ENCODE measurements at regions not wholly inside any gene's neighbourhood (a gene's known extent, or its start where the extent isn't known, plus 50 kb on each side); places are given as distances from the start of the nearest gene placed in this dataset.
"Not testable (repeated sequence)": the region's sequence is repeated elsewhere in the genome, so short reads cannot be mapped to it uniquely, and the experiment has no call there.

DNA sequence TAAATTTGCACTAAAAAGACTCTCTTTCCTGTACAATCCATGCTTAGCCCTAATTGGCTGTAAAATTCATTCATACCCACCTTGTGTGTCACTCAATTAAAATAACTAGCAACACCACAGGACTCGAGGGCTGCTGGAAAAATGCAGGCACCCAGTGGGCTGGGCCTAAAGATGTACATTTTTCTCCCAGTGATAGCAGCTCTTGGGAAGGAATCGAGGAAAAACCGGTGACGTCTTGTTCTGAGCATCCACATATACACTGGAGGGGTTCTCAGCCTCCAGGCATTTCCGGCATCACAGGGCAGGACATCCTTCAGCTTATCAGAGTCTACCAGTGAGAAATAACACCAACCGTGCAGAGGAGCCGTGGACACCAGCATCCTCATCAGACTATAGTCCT, 85.8 kb upstream of the PITRM1 start:
- DNase-seq = no peak

DNA sequence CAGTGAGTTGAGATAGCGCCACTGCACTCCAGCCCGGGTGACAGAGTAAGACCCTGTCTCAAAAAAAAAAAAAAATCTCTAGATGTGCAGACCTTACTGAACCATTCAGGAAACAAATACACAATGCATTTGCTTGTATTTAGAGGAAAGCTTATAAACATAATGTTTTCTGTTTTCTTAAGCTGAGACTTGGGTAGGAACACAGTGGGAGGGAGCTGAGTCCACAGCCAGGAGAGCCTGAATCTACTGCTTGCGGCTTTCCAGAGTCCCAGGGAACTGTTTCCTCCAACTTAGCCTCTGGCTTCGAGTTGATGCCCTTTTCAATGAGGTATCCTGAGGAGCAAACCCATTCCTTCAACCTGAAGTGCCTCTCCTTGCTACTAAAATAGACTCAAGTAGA, 83.0 kb upstream of the PITRM1 start:
- no peak for DNase-seq

DNA sequence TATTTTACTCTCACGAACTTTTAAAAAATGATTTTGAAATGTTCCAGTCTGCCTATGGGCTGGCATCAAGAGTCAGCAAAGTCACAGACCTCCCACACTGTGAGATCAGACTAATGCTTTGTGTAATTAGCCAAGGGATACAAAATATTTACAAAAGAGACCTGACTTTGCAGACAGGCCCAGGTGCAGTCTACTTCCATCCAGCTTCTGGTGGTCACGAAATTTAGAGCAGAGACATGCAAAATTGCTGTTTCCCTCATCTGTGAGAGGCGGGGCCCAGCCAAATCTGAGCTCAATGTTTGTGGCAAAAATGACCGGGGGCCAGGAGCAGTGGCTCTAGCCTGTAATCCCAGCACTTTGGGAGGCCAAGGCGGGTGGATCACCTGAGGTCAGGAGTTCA, 82.5 kb upstream of the PITRM1 start:
- DNase-seq = peak in 2 of 3 experiments; percentile 10 to 62

DNA sequence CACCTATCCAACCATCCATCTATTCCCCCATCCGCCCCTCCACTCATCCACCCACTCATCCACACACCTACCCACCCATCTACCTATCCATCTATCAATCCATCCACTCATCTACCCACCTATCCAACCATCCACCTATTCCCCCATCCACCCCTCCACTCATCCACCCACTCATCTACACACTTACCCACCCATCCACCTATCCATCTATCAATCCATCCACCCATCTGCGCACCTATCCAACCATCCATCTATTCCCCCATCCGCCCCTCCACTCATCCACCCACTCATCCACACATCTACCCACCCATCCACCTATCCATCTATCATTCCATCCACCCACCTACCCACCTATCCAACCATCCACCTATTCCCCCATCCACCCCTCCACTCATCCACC, 81.4 kb upstream of the PITRM1 start:
- DNase-seq = not testable (repeated sequence)

DNA sequence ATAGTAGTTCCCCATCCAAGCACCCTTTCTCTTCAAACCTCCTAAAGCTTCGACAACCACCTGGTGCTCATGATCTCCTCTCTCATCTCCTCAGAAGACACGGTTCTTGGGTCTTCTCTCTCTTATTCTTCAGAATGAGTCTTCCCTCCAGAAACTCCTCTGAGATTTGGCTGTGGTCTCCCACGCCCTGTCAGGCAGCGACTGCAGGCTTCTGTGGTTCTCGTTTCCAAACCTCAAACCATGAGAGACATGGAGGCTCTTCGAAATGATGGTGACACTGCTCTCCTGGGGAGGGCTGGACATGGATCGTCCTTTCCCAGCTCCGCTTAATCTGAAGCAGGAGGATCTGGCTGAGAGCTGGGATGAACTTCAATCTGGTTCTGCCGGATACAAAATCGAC, 78.6 kb upstream of the PITRM1 start:
- DNase-seq = no peak

DNA sequence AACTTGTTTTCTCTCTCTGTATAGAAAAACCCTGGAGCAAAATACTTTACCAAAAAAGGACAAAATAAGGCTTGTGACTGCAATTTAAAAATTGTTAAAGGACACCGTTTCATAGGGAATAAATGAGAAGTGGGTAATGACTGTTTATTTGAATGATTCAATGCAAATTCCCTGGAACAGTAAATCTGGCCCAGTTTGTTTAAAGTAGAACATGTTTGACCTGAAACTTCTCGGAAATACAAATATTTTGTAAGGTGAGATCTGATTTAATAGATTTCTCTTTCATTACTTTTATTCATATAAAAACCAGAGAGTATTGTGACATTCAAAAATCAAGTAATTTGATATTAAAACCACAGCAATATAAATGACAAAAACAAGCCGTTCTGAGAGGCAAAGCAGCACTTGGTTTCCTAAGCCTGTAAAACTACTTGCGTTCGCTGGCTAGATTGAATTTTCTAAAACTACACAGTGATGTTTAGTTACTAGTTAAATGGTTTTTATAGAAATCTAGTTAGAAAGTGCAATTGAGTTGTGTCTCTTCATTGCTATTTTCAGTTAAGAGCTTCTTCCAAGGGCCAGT, 76.8 kb upstream of the PITRM1 start:
- no peak for DNase-seq

DNA sequence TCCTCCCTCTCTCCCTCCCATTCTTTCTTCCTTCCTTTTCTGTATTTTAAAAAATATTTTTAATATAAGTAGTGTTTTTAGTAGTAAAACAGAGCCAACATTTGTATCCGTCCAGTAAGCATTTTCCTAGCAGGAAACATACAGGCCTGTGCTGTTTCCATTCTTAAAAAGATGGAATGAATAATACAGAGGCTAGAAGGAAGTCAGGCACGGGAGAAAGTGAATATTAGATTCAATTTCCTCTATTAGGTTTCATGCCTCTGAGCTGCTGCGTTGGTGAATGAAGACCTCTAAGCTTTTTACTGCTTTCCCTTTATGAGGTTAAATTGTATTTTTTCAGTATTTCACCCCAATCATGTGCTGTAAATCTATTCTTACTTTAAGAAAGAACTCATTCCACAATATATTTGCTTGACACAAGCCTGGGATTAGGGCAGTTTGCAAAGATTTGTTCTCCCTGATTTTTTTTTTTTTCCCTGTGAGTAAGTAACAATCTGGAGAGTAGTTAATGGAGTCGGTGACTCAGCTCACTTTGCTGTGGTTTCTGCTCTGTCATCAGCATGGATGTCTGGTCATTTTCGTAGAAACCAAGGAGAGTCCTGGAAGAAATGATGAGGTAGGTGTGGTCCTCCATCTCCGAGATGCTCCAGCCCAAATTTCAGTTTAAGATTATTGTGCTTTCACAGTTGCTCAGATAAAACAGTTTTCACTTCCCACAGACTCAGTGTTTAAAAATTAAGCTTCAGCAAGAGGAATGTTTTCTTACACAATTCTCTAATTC, 76.1 kb upstream of the PITRM1 start:
- peak in 1 of 3 experiments; percentile 37 for DNase-seq

DNA sequence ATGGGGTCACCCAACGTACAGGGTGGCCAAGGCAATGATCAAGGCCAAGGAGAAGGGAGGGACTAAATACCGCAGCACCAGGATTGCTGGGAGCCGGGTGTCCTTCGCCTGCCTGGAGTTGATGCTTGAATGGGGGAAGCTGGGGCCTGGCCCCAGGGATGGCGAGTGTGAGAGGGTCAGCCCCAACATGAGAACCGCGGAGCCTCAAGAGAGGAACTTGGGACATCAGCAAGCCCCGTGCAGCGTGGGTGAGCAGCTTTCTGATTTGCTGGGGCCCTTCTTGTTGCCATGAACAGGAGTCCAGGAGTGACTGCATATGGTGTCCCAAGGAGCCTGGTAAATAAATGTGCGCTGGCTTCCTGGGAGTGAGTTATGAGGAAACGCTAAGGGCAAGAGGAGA, 72.8 kb upstream of the PITRM1 start:
- DNase-seq = no peak

DNA sequence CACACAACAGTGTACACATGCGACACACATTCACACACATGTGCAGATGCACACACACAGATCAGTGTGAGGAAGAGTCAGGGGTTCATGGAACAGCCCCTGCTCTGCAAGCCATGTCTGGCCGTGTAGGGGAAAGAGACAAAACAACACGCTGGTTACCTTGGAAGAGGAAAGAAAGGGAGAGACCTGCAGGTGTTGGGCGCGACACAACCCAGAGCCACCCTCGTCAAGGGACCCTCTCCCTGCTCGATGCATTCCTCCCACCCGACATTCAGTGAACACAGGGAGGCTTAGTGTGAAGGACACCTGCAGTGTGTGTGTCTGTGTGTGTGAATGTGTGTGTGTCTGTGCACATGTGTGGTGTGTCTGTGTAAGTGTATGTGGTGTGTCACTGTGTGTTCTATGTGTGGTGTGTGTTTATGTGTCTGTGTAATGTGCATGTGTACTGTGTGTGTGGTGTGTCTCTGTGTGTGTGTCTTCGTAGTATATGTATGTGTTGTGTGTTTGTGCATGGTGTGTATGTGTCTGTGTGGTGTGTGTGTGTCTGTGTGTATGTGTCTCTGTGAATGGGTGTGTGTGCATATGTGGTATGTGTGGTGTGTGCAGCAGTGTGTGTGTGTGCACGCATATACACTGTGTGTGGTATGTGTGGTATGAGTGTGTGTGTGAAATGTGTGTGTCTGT, 69.5 kb upstream of the PITRM1 start:
- no peak for DNase-seq

DNA sequence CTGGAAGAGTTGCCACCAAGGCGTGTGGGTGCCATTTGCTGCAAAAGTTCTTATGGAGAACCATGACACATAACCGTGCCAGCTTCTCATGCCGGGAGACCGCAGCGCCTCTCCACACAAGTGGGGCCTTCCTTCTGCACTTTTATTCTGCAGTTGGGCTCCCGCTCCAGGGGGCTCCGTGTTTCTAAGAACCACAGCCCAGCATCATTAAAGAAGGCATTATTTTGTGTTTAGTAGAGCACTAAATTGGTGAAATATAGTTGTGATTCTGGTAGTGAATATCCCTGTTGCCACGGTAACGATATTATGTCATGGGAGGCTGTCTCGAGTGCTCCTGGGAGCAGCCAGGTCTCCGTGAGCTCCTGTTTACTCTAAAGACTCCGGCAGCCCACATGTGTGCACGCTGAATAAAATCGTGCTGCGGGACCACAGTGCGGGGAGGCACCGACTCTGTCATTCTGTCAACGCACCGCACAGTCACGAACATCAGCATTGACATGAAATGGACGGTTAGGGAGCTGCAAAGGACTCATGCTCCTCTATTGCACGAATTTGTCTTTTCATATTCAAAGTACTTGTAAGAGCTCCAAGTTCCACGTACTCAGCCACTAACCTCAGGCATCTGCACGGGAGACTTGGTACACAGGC, 68.8 kb upstream of the PITRM1 start:
- DNase-seq = no peak

DNA sequence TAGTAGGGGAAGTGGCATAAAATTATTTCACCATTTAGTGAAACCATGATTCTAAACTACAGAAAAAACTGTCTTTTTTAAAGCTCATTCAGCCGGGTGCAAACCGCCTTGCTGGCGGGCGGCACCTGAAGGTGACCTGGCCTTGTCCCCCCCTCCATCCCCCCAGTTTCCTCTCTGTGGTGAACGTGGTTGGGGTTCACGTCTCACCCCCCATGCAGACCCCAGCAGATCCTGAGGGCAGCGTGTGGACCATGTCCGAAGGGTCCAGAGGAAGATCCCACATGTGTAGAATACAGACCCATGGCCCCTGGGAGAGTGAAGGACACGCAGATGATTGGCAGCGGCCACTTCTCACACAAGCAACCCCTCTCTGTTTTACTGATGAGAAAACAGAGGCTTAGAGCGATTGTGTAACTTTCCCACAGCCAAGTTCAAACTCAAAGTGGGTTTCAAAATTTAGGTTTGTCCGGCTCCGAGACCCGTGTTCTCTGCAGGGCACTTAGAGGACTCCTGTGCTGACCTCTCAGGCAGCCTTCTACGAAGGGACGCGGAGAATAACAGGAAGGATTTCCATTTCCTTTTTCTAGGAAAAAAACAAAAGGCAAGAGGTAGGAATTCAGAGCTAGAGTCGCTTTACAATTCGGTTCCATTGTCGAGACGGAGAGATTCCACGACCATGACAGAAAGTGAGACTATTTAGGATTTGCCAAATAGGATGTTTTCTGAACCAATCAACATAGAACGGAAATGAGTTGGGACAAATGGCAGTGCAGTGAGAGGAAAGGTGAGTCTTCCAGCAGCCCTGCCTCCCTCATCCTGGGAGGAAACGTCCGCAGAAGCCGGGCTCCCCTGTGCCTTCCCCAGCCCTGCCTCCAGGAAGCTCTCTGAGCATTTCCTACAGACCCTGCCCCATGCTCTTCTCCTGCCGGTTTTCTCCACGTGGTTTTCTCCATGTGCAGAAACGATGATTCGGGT, 67.6 kb upstream of the PITRM1 start:
- DNase-seq = no peak

DNA sequence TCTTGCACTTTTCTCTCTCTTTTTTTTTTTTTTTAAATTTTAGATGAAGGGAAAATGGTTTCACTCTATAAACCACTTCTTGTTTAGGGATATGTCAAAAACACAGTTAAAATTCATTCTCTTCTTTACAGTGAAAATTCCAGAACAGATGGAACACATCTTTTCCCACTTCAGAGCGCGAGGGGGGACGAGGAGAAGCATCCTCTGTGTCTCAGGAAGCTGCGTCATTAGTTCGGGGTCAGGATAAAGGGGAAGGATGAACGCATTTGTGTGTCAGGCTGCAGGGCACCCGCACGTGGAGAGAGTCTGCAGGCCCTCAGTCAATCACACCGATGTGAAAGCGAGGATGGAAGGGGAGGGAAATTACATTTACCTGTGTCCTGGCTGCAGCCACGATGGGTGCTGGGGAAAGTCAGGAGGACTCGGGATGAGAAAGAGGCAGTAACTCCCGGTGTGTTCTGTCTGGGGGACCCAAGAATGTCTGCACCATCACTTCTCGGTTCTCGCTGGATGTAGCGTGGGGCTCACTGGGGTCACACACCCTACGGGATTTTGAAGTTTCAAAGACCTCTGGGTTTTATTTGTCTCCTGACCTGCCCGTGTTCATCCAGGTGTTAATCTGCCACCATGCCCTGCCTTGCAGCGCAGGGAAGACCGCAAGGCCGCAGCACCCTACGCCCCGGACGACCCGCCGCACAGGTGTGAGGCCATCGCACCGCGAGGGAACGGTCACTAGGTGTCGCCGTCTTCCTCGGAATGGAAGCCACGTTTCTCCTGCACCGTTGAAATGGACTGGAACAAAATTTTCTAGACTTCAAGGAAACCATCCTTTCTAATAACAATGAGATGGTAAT, 66.7 kb upstream of the PITRM1 start:
- peak in 2 of 3 experiments; percentile 7 to 13 for DNase-seq

DNA sequence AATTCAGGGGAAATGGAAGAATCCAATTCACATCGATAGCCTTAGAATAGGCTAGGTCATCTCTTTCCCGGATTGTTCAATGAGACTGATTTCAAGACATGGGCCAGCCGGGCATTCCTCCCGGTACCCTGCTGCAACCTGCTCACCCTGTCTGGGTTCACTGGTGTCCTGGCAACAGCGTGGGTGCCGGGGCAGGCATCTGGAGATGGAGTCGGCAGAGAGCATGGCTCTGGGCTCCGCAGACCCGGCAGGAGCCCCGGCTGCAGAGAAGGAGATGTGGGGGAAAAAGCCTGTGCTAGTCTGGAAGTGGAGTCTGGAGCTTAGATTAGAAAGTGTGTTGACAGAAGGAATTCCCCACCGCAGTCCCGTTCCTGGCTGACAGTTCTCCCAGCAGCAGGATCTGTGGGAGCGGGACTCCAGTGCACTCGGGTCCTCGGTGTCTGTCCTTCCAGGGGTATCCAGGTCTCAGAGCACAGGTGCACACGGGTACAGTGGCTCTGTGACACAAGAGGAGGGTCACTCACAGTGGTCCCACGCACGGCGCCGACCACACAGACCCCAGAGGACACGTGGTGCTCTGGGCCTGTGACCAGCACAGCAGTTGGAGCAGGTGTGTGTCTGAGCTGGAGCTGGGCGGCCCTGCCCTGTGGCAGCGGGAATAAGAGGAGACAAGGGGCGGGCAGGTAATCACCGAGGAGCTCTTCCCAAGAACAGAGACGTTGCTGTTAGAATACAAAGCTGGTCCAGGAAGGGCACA, 65.7 kb upstream of the PITRM1 start:
- DNase-seq = no peak

DNA sequence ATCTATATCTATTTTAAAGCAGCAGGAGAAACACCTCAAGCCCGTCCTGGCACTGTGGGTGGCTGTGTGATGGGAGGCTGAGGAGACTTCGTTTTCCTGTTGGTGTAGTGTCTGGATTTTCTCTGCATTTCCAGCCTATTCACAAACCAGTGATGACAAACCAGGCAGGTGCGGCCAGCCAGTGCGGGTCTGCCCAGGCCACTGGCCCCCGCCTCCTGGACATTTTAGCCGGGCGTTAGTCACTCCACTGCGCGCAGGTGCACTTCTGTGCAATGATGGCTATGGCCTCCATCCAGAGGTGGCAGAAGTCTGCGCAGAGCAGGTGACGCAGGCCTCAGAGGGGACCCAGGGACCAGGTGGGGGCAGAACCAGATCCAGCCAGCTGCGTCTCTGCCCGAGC, 64.9 kb upstream of the PITRM1 start:
- peak in 1 of 3 experiments; percentile 55 for DNase-seq

DNA sequence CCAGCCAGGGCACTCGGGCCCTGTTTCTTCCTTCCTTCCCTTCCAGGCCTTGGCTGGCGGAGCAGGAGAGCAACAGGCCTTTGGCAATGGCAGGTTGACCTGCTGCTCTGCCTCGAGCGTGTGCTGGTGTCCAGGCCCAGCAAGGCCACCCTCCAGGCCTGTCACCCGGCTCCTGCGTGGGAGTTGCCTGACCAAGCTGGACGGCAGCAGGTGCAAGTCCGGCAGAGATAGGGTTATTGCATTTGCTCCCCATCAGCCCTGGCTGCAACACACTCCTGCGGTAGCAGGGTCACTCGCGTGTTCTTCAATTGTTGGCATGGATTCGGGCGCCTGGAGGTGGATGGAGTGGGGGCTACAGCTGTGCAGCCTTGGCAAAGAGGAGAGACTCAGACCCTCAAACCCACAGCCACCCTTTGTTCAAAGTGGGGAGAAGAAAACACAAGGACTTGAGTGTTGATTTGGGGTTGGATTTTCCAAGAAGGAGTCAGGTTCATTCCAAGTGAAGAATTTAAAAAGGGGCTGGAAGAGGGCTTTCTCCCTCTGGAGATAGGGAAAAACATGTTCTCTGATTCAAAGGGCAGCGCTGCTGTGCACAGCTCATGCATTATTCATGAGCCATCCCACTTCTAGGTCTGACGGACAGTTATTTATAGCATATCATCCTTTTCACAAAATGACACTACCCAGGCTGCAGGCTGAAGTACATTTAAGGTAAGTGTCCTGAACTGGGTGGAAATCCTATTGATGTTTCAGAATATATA, 64.2 kb upstream of the PITRM1 start:
- peak in 2 of 3 experiments; percentile 5 to 17 for DNase-seq

DNA sequence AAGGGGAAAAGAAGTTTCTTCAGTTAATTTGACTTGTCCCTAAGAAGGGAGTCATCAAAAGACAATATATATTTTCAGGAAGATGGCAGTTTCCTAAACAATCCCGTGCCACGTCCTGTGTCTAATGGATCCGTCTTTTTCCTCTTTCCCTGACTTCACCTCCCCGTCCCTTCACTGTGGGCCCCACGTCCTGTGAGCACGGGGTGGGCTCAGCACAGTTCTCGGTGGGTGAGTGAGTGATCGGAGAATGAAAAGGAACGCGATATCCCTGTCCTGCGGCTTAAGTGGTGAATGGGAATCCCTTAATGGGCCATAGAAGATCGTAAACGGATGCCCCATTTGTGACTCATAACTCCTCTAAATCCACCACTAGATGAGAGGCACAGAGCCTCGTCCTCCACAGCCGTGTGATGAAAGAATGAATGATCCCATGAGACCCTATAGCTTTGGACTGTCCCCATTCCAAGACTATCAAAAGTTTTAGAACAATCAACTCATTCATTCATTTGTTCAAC, 63.5 kb upstream of the PITRM1 start:
- no peak for DNase-seq

DNA sequence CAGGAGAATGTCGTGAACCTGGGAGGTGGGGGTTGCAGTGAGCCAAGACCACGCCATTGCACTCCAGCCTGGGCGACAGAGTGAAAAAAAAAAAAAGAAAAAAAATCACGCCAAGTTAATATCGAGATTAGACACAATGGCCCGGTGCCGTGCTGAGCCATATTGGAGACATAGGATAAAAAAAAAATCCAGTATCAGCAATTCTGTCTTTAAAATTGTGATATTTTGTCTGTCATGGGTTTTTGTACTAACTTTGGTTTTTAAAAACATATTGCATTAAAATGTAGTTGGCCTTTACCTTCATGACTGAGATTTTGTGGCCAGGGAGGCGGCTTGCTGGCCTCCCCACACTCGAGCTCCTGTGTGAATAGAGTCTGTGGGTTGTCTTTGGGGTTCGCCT, 62.8 kb upstream of the PITRM1 start:
- no peak for DNase-seq

DNA sequence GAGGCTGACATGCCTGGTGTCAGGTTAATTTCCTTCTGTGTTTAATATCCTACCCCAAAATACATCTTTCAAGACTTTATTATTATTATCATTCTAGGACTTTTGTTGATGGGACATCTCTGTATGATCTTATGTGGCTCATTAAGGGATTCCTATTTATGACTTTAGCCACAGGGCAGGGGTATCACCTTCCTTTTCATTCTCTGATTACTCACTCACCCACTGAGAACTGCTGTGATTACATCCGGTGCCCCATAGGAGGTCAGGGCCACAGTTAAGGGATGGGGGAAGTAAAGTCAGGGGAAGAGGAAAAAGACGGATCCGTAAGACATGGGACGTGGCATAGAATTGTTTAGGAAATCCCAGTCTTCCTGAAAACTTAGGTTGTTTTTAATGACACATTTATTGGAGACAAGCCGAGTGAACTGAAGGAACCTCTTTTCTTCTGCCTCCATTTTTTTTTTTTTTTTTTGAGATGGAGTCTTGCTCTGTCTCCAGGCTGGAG, 61.0 kb upstream of the PITRM1 start:
- no peak for DNase-seq

DNA sequence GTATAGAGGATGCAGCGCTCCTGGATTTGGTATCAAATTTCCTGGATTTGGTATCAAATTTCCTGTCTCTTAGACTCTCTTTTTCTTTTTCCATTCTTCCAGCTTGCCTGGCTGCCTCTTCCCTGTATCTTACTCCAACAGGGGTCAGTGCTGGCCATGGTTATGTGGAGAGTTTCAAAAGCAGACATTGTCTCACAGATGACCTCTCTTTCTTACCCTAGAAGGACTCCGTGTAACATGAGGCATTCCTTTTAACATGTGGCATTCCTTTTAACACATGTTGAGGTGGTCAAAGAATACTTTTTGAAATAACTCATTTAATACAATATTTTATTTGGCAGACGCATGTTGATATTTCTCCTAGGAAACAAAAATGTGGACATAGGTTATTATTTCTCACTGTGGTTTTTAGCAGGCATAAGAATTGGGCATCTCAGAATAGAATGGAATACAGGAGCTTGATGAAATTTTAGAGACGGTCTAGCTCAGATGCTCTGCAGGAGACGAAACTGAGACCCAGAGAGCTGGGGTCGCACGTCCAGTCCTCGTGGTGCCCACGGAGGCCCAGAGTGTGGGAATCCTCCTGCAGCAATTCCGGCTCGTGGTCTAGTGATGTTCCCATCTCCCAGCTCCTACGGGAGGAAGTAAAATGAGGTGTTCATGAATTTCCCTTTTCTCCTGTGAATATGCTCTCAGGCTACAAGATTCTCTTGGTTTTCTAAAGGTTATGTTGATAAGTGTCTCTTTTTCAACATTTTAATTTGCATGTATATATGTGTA, 59.6 kb upstream of the PITRM1 start:
- DNase-seq = no peak
